Activated naive CD4-positive, alpha-beta T cell treated with anti-CD3 and anti-CD28 coated beads for 36 hours (primary cell): ENCODE measurements at regions not wholly inside any gene's neighbourhood (a gene's known extent, or its start where the extent isn't known, plus 50 kb on each side); places are given as distances from the start of the nearest gene placed in this dataset.

Experiments
- CTCF ChIA-PET: fragments of 350-600 bp; sonication (Branson Sonifier 250); formaldehyde crosslinking; loops from one replicate; lab custom pipeline; 2021; ENCODE audit warnings: antibody characterized with exemption; lab: Charles Lee
- DNase-seq: peaks from one replicate; pipeline ENCODE4 v3.0.0-alpha.2; 2020
- H3K27ac Mint-ChIP-seq: one replicate; pipeline ENCODE4 v1.8.0; 2021; ENCODE audit warnings: mild to moderate bottlenecking, mixed read lengths
- H3K27me3 Mint-ChIP-seq: one replicate; pipeline ENCODE4 v1.8.0; 2021; ENCODE audit warnings: low read depth, mixed read lengths
- H3K36me3 Mint-ChIP-seq: one replicate; pipeline ENCODE4 v1.8.0; 2021; ENCODE audit warnings: low read depth, mixed read lengths
- H3K4me1 Mint-ChIP-seq: one replicate; pipeline ENCODE4 v1.8.0; 2021; ENCODE audit warnings: low read depth, mixed read lengths
- H3K4me3 Mint-ChIP-seq: one replicate; pipeline ENCODE4 v1.8.0; 2021; ENCODE audit warnings: mild to moderate bottlenecking, moderate library complexity, mixed read lengths
- H3K9me3 Mint-ChIP-seq: one replicate; pipeline ENCODE4 v1.8.0; 2021; ENCODE audit warnings: mixed read lengths
- intact Hi-C: fragments of 100-400 bp; cut with micrococcal nuclease; formaldehyde crosslinking; loops from one replicate; pipeline ENCODE4 v1.15.1; 2023

DNA sequence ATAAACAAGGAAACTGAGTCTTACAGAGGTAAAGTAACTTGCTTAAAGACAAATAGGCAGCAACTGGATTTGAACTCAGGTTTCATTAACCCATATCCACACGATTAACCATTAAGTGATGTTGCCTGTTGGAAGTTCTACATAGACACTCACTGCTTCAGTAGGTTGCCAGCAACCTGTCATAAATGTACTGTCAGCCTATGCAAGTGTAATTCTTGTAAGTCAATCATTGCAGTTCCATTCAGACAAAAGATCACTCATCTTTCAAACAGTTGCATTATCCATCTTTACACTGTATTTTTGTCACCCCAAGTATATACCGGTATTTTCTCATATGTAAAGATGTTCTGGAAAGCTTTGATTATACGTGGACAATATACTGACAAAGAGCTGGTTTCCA, 676.9 kb upstream of the PCDH20 start:
- Mint-ChIP-seq H3K4me1 (no peaks in the 10 kb centered on the region), H3K4me3 (no peak overlapping the region), H3K36me3 (no peaks in the 10 kb centered on the region), H3K9me3 (peaks cover 8% of the 10 kb centered on the region), H3K27ac (no peak overlapping the region), H3K27me3 (no peaks in the 10 kb centered on the region)
- CTCF ChIA-PET: no interaction called here
- intact Hi-C loops: no loop called here
- no peak for DNase-seq

DNA sequence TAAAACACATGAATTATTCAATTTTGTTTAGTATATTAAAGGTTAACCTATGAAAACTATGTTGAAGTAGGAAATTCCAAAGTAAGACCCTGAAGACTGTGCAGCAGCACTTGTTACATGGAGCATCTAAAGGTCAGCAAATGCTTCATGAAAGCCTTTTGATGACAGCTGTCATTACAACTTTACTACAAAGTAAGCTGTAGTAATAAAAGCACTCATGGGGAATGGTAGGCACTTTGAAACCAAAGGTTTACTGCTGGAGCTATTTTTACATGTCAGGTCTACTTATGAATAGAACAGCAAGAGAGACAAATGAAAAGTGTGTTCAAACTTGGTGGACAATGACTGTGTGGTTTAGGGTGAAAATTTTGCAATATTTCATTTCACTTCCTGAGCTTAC, 672.5 kb upstream of the PCDH20 start:
- Mint-ChIP-seq H3K36me3 (no peaks in the 10 kb centered on the region), H3K4me3 (no peak overlapping the region), H3K9me3 (peaks cover 2% of the 10 kb centered on the region), H3K27ac (no peak overlapping the region), H3K27me3 (no peaks in the 10 kb centered on the region), H3K4me1 (no peaks in the 10 kb centered on the region)
- DNase-seq: no peak
- CTCF ChIA-PET: no interaction called here
- intact Hi-C loops: no loop called here

DNA sequence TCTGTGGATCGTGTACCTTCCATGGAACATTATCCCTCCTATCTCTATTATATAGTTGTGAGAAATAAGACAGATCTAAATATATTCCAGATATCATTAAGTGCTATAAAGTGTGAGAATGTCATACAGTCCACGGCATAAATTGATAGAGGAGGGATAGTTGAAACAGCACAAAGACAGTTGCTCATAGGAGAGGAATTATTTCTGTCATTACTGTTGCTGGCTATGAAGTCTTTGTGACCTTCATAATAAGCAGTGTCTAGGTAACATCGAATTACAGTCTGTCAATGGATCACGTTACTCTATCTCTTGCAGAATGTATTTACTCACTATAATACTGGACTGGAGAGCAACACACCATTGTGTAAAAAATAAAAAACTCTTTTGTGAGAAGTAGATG, 671.5 kb upstream of the PCDH20 start:
- intact Hi-C loops: no loop called here
- CTCF ChIA-PET: no interaction called here
- H3K27me3 Mint-ChIP-seq: no peaks in the 10 kb centered on the region
- H3K27ac Mint-ChIP-seq: no peak overlapping the region
- no peak overlapping the region for H3K4me3 Mint-ChIP-seq
- H3K36me3 Mint-ChIP-seq: no peaks in the 10 kb centered on the region
- H3K4me1 Mint-ChIP-seq: no peaks in the 10 kb centered on the region
- no peak for DNase-seq
- no peaks in the 10 kb centered on the region for H3K9me3 Mint-ChIP-seq

DNA sequence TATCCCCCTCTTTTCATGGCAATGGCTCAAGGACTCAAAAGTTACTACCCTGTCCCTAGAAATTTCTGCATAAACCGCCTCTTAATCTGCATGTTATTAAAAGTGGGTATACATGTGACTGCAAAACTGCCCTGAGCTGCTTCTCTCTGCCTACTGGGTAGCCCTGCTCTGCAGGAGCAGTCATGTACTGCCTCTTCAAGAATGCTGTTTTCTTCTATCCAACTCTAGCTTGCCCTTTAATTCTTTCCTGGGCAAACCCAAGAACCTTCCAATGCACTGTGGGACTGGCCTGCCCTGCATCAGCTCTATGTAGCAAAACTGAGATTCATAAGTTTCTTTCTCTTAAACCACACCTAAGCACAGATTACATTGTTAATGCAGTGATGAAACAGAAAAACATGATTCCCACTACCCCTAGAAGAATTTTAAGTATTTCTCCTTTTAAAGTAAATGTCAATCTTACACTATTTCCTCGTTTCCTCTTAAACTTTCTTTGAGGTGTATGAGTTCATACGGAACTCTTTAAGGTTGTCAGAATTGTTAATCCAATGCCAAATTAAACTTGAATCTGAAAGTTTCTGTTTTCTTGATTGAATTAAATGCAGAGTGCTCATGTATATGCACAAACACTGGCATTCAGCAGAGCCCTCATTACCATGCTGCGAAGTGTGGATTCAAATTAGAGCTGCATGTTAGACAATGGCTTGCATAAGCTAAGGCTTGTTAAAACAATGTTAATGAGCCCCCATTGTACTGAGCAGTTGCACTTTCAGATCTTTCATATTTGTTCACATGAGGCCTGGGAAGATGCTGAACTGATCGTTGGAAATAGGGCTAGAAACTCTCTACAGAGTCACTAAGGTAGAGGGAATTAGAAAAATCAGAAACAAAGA, 669.9 kb upstream of the PCDH20 start:
- Mint-ChIP-seq H3K27ac (no peak overlapping the region), H3K27me3 (no peaks in the 10 kb centered on the region), H3K36me3 (no peaks in the 10 kb centered on the region), H3K9me3 (no peaks in the 10 kb centered on the region), H3K4me1 (no peaks in the 10 kb centered on the region), H3K4me3 (no peak overlapping the region)
- intact Hi-C loops: no loop called here
- DNase-seq: no peak
- CTCF ChIA-PET: no interaction called here

DNA sequence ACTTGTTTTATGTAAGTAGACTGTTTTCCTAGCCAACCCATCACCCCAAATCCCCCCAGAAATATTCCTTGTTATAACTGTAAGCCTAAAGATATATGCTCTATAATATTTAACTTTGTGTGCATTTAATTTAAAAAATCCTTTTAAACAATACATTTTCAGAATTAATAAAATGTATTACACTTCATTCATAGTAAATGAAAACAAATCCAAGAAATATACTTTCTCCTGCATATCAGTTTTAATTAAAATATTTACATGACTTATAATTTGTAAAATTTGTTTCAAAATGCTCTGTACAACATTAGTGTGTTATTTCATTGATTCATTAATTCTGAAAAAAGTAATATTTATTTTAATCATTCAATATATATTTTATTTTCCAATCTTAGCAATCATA, 669.1 kb upstream of the PCDH20 start:
- peaks cover 3% of the 10 kb centered on the region for H3K9me3 Mint-ChIP-seq
- no peak overlapping the region for H3K4me3 Mint-ChIP-seq
- no peaks in the 10 kb centered on the region for H3K4me1 Mint-ChIP-seq
- no peaks in the 10 kb centered on the region for H3K36me3 Mint-ChIP-seq
- CTCF ChIA-PET: no interaction called here
- intact Hi-C loops: no loop called here
- H3K27me3 Mint-ChIP-seq: no peaks in the 10 kb centered on the region
- H3K27ac Mint-ChIP-seq: no peak overlapping the region
- DNase-seq: no peak

DNA sequence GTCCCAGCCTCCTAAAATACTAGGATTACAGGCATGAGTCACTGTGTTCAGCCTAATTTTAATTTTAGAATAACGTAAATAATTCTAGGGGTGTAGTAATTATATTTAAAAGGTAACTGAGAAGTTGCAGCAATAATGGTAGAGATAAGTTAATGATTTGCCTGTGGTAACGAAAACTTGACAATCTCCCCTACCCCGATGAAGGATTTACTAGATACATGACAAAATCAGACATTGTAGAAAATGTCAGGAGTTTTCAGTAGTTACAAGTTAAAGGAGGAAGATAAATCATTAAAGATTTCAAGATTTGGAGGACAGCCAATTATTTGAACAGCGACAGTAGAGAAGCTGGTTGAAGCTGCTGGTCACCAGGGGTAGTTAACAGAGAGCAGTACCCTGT, 652.2 kb upstream of the PCDH20 start:
- Mint-ChIP-seq H3K4me1 (no peaks in the 10 kb centered on the region), H3K27ac (no peak overlapping the region), H3K36me3 (no peaks in the 10 kb centered on the region), H3K27me3 (no peaks in the 10 kb centered on the region), H3K4me3 (no peak overlapping the region), H3K9me3 (peaks cover 11% of the 10 kb centered on the region)
- DNase-seq: no peak
- CTCF ChIA-PET: no interaction called here
- intact Hi-C loops: no loop called here

DNA sequence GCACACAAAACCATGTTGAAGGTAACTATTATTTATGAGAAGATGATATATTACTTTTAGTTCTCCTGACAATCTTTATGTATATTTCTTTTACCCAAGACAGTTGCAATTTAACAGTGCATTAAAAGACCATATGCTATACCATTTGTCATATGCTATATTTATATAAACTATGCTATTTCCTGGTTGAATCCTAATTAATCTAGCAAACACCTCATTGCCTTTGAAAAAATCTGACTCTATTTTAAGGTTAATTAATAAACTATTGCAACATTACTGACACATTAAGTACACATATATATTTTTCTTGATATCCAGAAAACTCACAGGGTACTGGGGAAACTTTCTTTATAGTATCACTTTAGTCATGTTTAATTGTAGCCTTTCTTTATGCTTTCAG, 649.4 kb upstream of the PCDH20 start:
- Mint-ChIP-seq H3K27ac (no peak overlapping the region), H3K36me3 (no peaks in the 10 kb centered on the region), H3K9me3 (peaks cover 9% of the 10 kb centered on the region), H3K27me3 (no peaks in the 10 kb centered on the region), H3K4me3 (no peak overlapping the region), H3K4me1 (no peaks in the 10 kb centered on the region)
- intact Hi-C loops: no loop called here
- CTCF ChIA-PET: no interaction called here
- no peak for DNase-seq

DNA sequence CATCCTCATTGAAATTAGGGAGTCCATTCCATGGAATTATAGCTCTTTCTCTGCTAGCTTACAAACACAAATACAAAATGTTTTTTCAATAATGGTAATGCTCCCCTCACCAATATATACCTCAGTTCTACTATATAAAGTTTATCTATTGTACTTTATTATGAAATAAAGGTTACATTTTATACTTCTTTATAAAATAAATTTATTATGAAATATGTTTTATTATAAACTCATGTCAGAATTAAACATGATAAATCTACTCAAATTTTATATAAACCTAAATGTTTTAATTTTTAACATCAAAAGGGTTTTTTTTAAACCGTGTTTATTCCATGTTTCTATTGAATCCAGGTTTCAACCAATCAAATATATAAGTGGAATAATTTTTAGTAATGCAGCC, 646.1 kb upstream of the PCDH20 start:
- CTCF ChIA-PET: no interaction called here
- no peak for DNase-seq
- H3K4me1 Mint-ChIP-seq: no peaks in the 10 kb centered on the region
- peaks cover 5% of the 10 kb centered on the region for H3K9me3 Mint-ChIP-seq
- no peak overlapping the region for H3K27ac Mint-ChIP-seq
- intact Hi-C loops: no loop called here
- H3K27me3 Mint-ChIP-seq: no peaks in the 10 kb centered on the region
- no peaks in the 10 kb centered on the region for H3K36me3 Mint-ChIP-seq
- H3K4me3 Mint-ChIP-seq: no peak overlapping the region

DNA sequence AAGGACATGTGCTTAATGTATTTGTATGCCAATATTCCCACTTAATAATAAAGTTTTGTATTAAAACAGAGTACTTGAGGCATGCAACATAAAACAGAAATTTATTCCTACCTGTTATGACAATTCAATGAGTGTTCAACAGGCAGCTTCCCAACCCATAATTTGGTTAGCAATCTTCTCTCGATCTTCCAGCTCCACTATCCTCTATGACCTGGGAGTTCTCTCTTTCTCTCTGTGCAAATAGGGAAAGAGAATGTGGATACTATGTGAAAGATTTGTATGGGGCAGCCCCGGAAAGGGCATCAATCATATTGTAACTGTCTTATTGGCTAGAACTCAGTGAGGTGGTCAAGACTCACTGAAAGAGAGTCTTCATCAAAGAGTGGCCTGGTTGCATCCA, 644.9 kb upstream of the PCDH20 start:
- Mint-ChIP-seq H3K27ac (no peak overlapping the region), H3K9me3 (peaks cover 5% of the 10 kb centered on the region), H3K27me3 (no peaks in the 10 kb centered on the region), H3K36me3 (no peaks in the 10 kb centered on the region), H3K4me1 (no peaks in the 10 kb centered on the region), H3K4me3 (no peak overlapping the region)
- DNase-seq: no peak
- intact Hi-C loops: no loop called here
- CTCF ChIA-PET: no interaction called here

DNA sequence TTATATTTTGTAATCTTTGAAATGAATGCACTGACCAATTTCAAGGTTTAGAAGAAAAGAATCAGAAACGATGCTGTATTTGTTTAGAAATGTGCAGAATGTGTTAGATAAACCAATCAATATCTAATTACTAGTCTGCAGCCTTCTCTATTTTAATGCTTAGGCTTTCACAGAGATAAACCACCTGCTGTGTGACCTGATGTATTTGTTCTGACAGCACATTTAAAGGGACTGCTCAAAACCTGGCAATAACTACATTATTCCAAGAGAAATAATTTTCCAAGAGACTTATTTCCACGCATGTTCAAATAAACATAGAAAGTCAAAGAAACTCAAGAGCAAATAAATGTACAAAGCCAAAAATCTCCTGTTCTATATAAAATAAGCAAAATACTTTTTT, 641.6 kb upstream of the PCDH20 start:
- Mint-ChIP-seq H3K4me1 (no peaks in the 10 kb centered on the region), H3K9me3 (peaks cover 2% of the 10 kb centered on the region), H3K27me3 (no peaks in the 10 kb centered on the region), H3K4me3 (no peak overlapping the region), H3K27ac (no peak overlapping the region), H3K36me3 (no peaks in the 10 kb centered on the region)
- DNase-seq: no peak
- CTCF ChIA-PET: no interaction called here
- intact Hi-C loops: no loop called here

DNA sequence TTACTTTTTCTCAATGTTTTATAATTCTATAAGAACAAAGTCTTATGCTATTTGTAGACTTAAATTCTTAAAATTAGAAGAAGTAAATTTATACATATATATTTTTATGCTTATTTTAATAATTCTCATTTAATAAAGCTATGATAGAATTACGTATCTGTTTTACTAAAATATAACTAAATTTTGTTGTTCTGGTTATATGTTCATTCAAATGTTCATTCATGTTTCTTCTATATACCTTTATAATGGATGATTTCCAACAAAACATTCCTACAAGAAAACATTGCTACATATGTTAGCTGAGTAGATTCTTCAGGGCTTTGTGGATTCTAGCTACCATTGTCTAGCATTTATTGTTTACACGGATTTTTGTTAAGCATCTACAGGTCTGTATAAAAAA, 634.3 kb upstream of the PCDH20 start:
- H3K4me1 Mint-ChIP-seq: no peaks in the 10 kb centered on the region
- DNase-seq: no peak
- CTCF ChIA-PET: interaction anchor here (0.6 kb wide), 1 partner anchor 183 kb away, joined by 6 read pairs; no protein-coding TSS in a partner anchor

DNA sequence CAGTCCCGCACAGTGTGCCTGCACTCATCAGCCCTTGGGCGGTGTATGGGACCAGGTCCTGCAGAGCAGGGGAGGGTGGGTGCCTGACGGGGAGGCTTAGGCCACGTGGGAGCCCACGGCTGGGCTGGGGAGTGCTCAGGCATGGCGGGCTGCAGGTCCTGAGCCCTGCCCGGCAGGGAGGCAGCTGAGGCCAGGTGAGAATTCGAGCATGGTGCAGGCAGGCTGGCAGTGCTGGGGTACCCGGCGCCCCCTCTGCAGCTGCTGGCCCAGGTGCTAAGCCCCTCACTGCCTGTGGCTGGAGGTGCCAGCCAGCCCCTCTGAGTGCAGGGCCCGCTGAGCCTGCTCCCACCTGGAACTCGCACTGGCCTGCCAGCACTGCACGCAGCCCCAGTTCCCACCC, 630.9 kb upstream of the PCDH20 start:
- CTCF ChIA-PET: no interaction called here
- H3K27me3 Mint-ChIP-seq: no peaks in the 10 kb centered on the region
- H3K27ac Mint-ChIP-seq: no peak overlapping the region
- no peaks in the 10 kb centered on the region for H3K36me3 Mint-ChIP-seq
- no peak for DNase-seq
- H3K9me3 Mint-ChIP-seq: peaks cover 3% of the 10 kb centered on the region
- no peak overlapping the region for H3K4me3 Mint-ChIP-seq
- H3K4me1 Mint-ChIP-seq: no peaks in the 10 kb centered on the region
- intact Hi-C loops: no loop called here

More for the DNA sequence above, 634.3 kb upstream of the PCDH20 start:
- peaks cover 6% of the 10 kb centered on the region for H3K9me3 Mint-ChIP-seq
- H3K27ac Mint-ChIP-seq: no peak overlapping the region
- no peaks in the 10 kb centered on the region for H3K27me3 Mint-ChIP-seq
- no peak overlapping the region for H3K4me3 Mint-ChIP-seq
- H3K36me3 Mint-ChIP-seq: no peaks in the 10 kb centered on the region
- intact Hi-C loops: no loop called here

DNA sequence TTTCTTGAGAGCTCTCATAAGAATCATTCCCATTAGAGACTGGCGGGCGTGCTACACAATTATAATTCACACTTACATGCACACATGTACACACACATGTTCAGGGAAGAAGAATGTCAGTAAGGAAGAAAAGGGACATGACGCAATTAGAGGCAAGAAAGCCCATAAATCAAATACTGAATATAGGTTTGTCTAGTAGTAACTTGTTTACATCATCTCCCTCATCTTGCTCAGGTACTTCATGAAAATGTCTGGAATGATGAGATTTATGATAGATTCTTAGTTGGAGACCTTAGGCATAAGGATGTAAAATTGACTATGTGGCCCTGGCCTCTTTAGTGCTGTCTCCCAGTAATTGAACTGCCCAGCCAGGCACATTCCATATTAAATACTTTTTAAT, 628.0 kb upstream of the PCDH20 start:
- Mint-ChIP-seq H3K27me3 (no peaks in the 10 kb centered on the region), H3K27ac (no peak overlapping the region), H3K4me1 (no peaks in the 10 kb centered on the region), H3K36me3 (no peaks in the 10 kb centered on the region), H3K4me3 (no peak overlapping the region), H3K9me3 (peaks cover 4% of the 10 kb centered on the region)
- intact Hi-C loops: no loop called here
- DNase-seq: no peak
- CTCF ChIA-PET: no interaction called here
